GM23338 (cell line): ENCODE measurements at regions not wholly inside any gene's neighbourhood (a gene's known extent, or its start where the extent isn't known, plus 50 kb on each side); places are given as distances from the start of the nearest gene placed in this dataset.

Experiments used
- ATAC-seq: fragments of 200-7000 bp; cut with Tn5 transposase; 3 replicates; pipeline ENCODE4 v1.9.1; 2020
- DNase-seq: peaks from one replicate; pipeline ENCODE4 v3.0.0-alpha.2; 2015; ENCODE audit warnings: low spot score
- H2AFZ ChIP-seq: fragments of 200-600 bp; sonication (generic); 2 replicates; pipeline ENCODE4 v1.8.0; 2016; ENCODE audit warnings: antibody characterized with exemption, mild to moderate bottlenecking, moderate library complexity
- H3F3A ChIP-seq: fragments of 200-600 bp; sonication (generic); replicated peaks from 2 replicates; pipeline ENCODE4 v1.8.0; 2017; ENCODE audit warnings: antibody characterized with exemption, mixed run types, low read depth
- H3K27ac ChIP-seq: fragments of 200-600 bp; sonication (generic); 2 replicates; pipeline ENCODE4 v1.6.1; 2016; ENCODE audit warnings: low read depth
- H3K27me3 ChIP-seq: fragments of 200-600 bp; sonication (generic); 2 replicates; pipeline ENCODE4 v1.8.0; 2016; ENCODE audit warnings: mild to moderate bottlenecking, mixed run types, moderate library complexity; ENCODE audit not compliant: insufficient read depth
- H3K36me3 ChIP-seq: fragments of 200-600 bp; sonication (generic); 2 replicates; pipeline ENCODE4 v1.8.0; 2016; ENCODE audit warnings: mild to moderate bottlenecking; ENCODE audit not compliant: insufficient read depth
- H3K4me1 ChIP-seq: fragments of 200-600 bp; sonication (generic); 2 replicates; pipeline ENCODE4 v1.8.0; 2016; ENCODE audit warnings: mild to moderate bottlenecking, moderate library complexity; ENCODE audit not compliant: insufficient read depth
- H3K4me2 ChIP-seq: fragments of 200-600 bp; sonication (generic); 2 replicates; pipeline ENCODE4 v1.7.1; 2017; ENCODE audit warnings: mixed run types
- H3K4me3 ChIP-seq: fragments of 200-600 bp; sonication (generic); 2 replicates; pipeline ENCODE4 v1.6.1; 2016; ENCODE audit warnings: mixed run types
- H3K79me2 ChIP-seq: fragments of 200-600 bp; sonication (generic); replicated peaks from 2 replicates; pipeline ENCODE4 v1.8.0; 2017; ENCODE audit warnings: mild to moderate bottlenecking; ENCODE audit not compliant: insufficient read depth
- H3K9me2 ChIP-seq: fragments of 200-600 bp; sonication (generic); 2 replicates; pipeline ENCODE4 v1.8.0; 2017; ENCODE audit not compliant: insufficient read depth
- H4K20me1 ChIP-seq: fragments of 200-600 bp; sonication (generic); replicated peaks from 2 replicates; pipeline ENCODE4 v1.8.0; 2017; ENCODE audit warnings: mild to moderate bottlenecking; ENCODE audit not compliant: insufficient read depth
- H3K27ac Mint-ChIP-seq: 2 replicates; pipeline ENCODE4 v1.8.0; 2020; ENCODE audit warnings: inconsistent platforms, mild to moderate bottlenecking, moderate library complexity, mixed read lengths
- H3K27me3 Mint-ChIP-seq: 3 replicates; pipeline ENCODE4 v1.8.0; 2022; ENCODE audit warnings: low read depth, mild to moderate bottlenecking, moderate library complexity, mixed read lengths, inconsistent platforms; ENCODE audit not compliant: insufficient read depth, poor library complexity
- H3K36me3 Mint-ChIP-seq: 3 replicates; pipeline ENCODE4 v1.8.0; 2021; ENCODE audit warnings: low read depth, mild to moderate bottlenecking, inconsistent platforms, moderate library complexity, mixed read lengths
- H3K4me1 Mint-ChIP-seq: 3 replicates; pipeline ENCODE4 v1.8.0; 2020; ENCODE audit warnings: mild to moderate bottlenecking, inconsistent platforms, mixed read lengths
- H3K4me3 Mint-ChIP-seq: 3 replicates; pipeline ENCODE4 v1.8.0; 2021; ENCODE audit warnings: moderate library complexity, mild to moderate bottlenecking, inconsistent platforms, mixed read lengths
- H3K9me3 Mint-ChIP-seq: 3 replicates; pipeline ENCODE4 v1.8.0; 2020; ENCODE audit warnings: moderate library complexity, mild to moderate bottlenecking, inconsistent platforms, mixed read lengths
- CTCF ChIP-seq, 2 experiments: fragments of 200-600 bp in 1 of 2; sonication (generic) in 1 of 2; conservative IDR thresholded peaks; 2 replicates each; pipeline versions ENCODE4 v1.5.1 to v1.6.1; 2016 to 2017; ENCODE audit warnings: antibody characterized with exemption in 2 of 2, low read depth in 2 of 2, mild to moderate bottlenecking in 2 of 2, moderate library complexity in 1 of 2
- EZH2 ChIP-seq: fragments of 200-600 bp; sonication (generic); IDR thresholded peaks from one replicate; pipeline ENCODE4 v1.8.0; 2017; ENCODE audit warnings: antibody characterized with exemption, mild to moderate bottlenecking, low read depth; ENCODE audit not compliant: unreplicated experiment
- STAT1 ChIP-seq: IDR thresholded peaks from one replicate; pipeline ENCODE4 v1.6.1; 2016; ENCODE audit warnings: antibody characterized with exemption; ENCODE audit not compliant: unreplicated experiment
- ZNF462 ChIP-seq: fragments of 250-450 bp; sonication (Bioruptor Pico); IDR thresholded peaks from 2 replicates; pipeline ENCODE4 v1.5.0; 2020; ENCODE audit warnings: mild to moderate bottlenecking, moderate library complexity

GRCh38 chr16:17685447-17685846 lies 214.7 kb upstream of the XYLT1 start (continued):
- TF ChIP-seq ZNF462 (CRISPR knock-in tag) (no peak), CTCF (conservative IDR thresholded peaks at IDR 0.05; ENCODE audit: low read depth in 2 of 2) (no peak)

- DNase-seq: no peak
- Histone ChIP-seq H3K4me1 (no peaks in the 10 kb centered on the region), H3K27ac (no peak overlapping the region), H4K20me1 (no peaks in the 10 kb centered on the region), H3K4me2 (no peak overlapping the region), H3K27me3 (no peaks in the 10 kb centered on the region), H3K4me3 (no peak overlapping the region), H3K36me3 (peaks cover 5% of the 10 kb centered on the region; the same call in 1 of the 2 replicates), H3F3A (no peaks in the 10 kb centered on the region), H3K79me2 (no peaks in the 10 kb centered on the region), H2AFZ (no peak overlapping the region), H3K9me2 (0 out of 2 replicates have a peak, but pooled peaks cover 13% of the 10 kb centered on the region)
- no peaks in the 10 kb centered on the region for H3K27me3 Mint-ChIP-seq
- H3K27ac Mint-ChIP-seq: no peak overlapping the region
- peaks cover 6% of the 10 kb centered on the region for H3K36me3 Mint-ChIP-seq
- peaks cover 16% of the 10 kb centered on the region; the same call in 2 of the 3 replicates for H3K9me3 Mint-ChIP-seq
- no peak for ATAC-seq
- H3K4me3 Mint-ChIP-seq: no peak overlapping the region
- H3K4me1 Mint-ChIP-seq: peaks cover 2% of the 10 kb centered on the region; the same call in 2 of the 3 replicates
- TF ChIP-seq CTCF (conservative IDR thresholded peaks at IDR 0.05; ENCODE audit: low read depth in 2 of 2) (no peak), EZH2 (no peak), STAT1 (no peak), ZNF462 (CRISPR knock-in tag) (no peak)
These were observed 212.5 kb upstream of the XYLT1 start for GRCh38 chr16:17683281-17683680.
